Endothelial cell (in vitro differentiated cells): ENCODE measurements at regions not wholly inside any gene's neighbourhood (a gene's known extent, or its start where the extent isn't known, plus 50 kb on each side); places are given as distances from the start of the nearest gene placed in this dataset.
"Not testable (repeated sequence)": the region's sequence is repeated elsewhere in the genome, so short reads cannot be mapped to it uniquely, and the experiment has no call there.

Experiments
- DNase-seq: peaks from one replicate; pipeline ENCODE4 v3.0.0; 2021; ENCODE audit warnings: low spot score
- H3K27ac Mint-ChIP-seq: one replicate; pipeline ENCODE4 v1.8.0; 2021; ENCODE audit warnings: mixed read lengths, inconsistent platforms; ENCODE audit not compliant: unreplicated experiment
- H3K27me3 Mint-ChIP-seq: one replicate; pipeline ENCODE4 v1.8.0; 2021; ENCODE audit warnings: mild to moderate bottlenecking, moderate library complexity, mixed read lengths, inconsistent platforms; ENCODE audit not compliant: unreplicated experiment
- H3K36me3 Mint-ChIP-seq: one replicate; pipeline ENCODE4 v1.8.0; 2021; ENCODE audit warnings: mild to moderate bottlenecking, low read depth, mixed read lengths, inconsistent platforms; ENCODE audit not compliant: unreplicated experiment
- H3K4me1 Mint-ChIP-seq: one replicate; pipeline ENCODE4 v1.8.0; 2021; ENCODE audit warnings: mild to moderate bottlenecking, mixed read lengths, inconsistent platforms; ENCODE audit not compliant: unreplicated experiment
- H3K4me3 Mint-ChIP-seq: one replicate; pipeline ENCODE4 v1.8.0; 2021; ENCODE audit warnings: mild to moderate bottlenecking, mixed read lengths, inconsistent platforms; ENCODE audit not compliant: unreplicated experiment
- H3K9me3 Mint-ChIP-seq: one replicate; pipeline ENCODE4 v1.8.0; 2021; ENCODE audit warnings: mixed read lengths, inconsistent platforms; ENCODE audit not compliant: unreplicated experiment
- TF ChIP-seq, protein P1 (sequence below): fragments of 200-600 bp; sonication (generic); IDR thresholded peaks from one replicate; pipeline ENCODE4 v1.5.0; 2021; ENCODE audit warnings: antibody characterized with exemption; ENCODE audit not compliant: unreplicated experiment

DNA sequence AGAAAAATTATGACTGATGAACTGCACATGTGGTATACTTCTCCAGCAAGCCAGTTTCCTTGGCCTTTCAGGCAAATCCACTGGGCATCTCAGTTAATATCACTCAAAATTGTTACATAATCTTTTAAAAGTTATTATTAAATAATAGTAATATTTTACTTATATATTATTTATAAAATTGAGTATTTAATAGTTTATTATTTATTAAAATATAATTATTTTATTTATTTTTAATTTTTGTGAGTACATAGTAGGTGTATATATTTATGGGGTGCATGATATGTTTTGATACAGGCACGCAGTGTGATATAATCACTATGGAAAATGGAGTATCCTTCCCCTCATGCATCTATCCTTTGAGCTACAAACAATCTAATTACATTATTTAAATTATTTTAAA, 384.1 kb upstream of the LRFN5 start:
- H3K4me3 Mint-ChIP-seq: no peak overlapping the region
- H3K27me3 Mint-ChIP-seq: no peaks in the 10 kb centered on the region
- H3K36me3 Mint-ChIP-seq: no peaks in the 10 kb centered on the region
- TF ChIP-seq, protein P1, sequence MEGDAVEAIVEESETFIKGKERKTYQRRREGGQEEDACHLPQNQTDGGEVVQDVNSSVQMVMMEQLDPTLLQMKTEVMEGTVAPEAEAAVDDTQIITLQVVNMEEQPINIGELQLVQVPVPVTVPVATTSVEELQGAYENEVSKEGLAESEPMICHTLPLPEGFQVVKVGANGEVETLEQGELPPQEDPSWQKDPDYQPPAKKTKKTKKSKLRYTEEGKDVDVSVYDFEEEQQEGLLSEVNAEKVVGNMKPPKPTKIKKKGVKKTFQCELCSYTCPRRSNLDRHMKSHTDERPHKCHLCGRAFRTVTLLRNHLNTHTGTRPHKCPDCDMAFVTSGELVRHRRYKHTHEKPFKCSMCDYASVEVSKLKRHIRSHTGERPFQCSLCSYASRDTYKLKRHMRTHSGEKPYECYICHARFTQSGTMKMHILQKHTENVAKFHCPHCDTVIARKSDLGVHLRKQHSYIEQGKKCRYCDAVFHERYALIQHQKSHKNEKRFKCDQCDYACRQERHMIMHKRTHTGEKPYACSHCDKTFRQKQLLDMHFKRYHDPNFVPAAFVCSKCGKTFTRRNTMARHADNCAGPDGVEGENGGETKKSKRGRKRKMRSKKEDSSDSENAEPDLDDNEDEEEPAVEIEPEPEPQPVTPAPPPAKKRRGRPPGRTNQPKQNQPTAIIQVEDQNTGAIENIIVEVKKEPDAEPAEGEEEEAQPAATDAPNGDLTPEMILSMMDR: no peak
- H3K27ac Mint-ChIP-seq: no peak overlapping the region
- no peak for DNase-seq
- H3K9me3 Mint-ChIP-seq: no peaks in the 10 kb centered on the region
- H3K4me1 Mint-ChIP-seq: no peaks in the 10 kb centered on the region

DNA sequence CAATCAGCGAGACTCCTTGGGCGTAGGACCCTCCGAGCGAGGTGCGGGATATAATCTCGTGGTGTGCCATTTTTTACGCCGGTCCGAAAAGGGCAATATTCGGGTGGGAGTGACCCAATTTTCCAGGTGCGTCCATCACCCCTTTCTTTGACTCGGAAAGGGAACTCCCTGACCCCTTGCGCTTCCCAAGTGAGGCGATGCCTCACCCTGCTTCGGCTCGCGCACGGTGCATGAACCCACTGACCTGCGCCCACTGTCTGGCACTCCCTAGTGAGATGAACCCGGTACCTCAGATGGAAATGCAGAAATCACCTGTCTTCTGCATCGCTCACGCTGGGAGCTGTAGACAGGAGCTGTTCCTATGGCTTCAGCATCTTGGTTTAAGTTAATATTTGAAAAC, 391.7 kb upstream of the LRFN5 start:
- H3K4me3 Mint-ChIP-seq, H3K9me3 Mint-ChIP-seq, H3K27me3 Mint-ChIP-seq, H3K36me3 Mint-ChIP-seq, H3K4me1 Mint-ChIP-seq, DNase-seq, H3K27ac Mint-ChIP-seq: not testable (repeated sequence)

DNA sequence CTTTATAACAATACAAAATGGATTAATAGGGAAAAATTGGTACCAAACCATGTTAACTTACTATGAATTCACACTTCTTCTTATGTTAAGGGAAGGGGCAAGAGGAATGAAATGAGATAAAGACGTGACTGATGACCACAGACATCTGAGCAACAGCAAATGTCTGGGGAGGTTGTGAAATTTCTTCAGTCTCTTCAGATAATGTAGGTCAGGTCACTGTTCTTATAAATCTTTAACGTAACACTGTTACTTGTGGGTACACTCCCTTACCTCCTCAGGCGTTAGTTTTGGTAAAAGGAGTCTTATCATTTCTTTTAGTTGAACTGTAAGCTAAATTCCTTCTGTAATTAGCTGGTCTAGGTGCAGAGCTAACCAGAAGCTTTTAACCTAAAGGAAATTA, 405.0 kb upstream of the LRFN5 start:
- H3K9me3 Mint-ChIP-seq: no peaks in the 10 kb centered on the region
- DNase-seq: no peak
- no peaks in the 10 kb centered on the region for H3K27me3 Mint-ChIP-seq
- H3K36me3 Mint-ChIP-seq: no peaks in the 10 kb centered on the region
- peaks cover 2% of the 10 kb centered on the region for H3K4me1 Mint-ChIP-seq
- no peak overlapping the region for H3K4me3 Mint-ChIP-seq
- H3K27ac Mint-ChIP-seq: no peak overlapping the region
- TF ChIP-seq, protein P1: no peak

DNA sequence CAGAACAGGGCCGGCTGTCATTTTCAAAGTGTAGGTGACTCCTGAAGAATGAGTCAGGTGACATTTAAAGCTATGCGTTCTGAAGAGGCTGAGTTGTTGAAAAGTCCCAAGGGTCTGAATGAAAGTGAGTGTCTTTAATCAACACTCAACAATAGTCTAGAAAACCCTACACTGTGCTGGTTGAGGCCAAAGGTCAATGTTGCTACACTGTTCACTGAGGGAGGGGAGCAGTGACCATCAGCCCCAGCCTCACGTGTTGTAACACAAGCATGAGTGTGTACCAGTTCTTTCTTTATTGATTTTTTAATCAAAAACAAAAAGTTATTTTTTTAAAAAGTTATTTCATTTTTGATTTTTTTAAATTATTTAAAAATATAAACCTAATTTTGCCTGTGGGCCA, 418.8 kb upstream of the LRFN5 start:
- Mint-ChIP-seq H3K4me1 (no peaks in the 10 kb centered on the region), H3K27ac (no peak overlapping the region), H3K4me3 (no peak overlapping the region), H3K27me3 (no peaks in the 10 kb centered on the region), H3K36me3 (no peaks in the 10 kb centered on the region), H3K9me3 (no peaks in the 10 kb centered on the region)
- no peak for DNase-seq
- TF ChIP-seq, protein P1: no peak

DNA sequence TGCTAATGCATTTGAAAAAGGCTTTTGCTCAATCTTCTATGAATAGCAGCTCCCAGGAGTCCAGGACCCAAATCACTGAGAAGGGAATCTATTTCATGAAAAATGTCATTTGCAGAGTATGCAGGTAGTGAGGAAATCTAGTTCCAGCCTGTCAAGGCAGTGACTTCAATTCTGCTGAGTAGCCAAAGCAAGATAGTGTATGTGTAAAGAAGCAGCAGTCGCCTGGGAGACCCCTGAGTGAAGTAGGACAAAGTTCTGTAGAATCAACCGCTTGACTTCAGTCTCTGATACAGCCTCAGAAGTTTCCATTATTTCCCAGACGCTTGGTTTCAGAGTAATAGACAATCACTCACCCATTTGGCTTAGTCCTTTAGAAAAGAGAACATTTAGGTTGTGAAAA, 435.6 kb upstream of the LRFN5 start:
- Mint-ChIP-seq H3K27ac (no peak overlapping the region), H3K27me3 (no peaks in the 10 kb centered on the region), H3K36me3 (no peaks in the 10 kb centered on the region), H3K4me3 (no peak overlapping the region), H3K9me3 (no peaks in the 10 kb centered on the region), H3K4me1 (no peaks in the 10 kb centered on the region)
- no peak for DNase-seq
- TF ChIP-seq, protein P1: no peak

DNA sequence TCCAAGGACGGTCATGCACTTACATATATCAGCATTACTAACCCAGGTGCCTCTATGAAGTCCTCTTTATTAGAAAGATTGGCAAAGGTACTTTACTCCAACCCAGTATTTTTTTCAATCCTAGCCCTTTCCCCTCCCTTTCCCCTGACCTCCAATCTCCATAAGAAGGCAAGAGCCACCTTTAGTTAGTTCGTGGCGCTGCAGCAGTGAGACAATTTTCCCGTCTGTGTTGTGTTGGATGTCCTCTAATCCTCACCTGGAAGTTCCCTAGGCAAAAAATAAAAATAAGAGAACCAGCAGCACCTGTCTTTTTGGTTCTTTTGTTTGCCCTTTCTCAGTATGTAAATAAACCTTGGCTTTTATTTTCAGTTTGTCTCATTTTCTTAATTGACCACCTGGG, 439.6 kb upstream of the LRFN5 start:
- TF ChIP-seq, protein P1: no peak
- no peaks in the 10 kb centered on the region for H3K9me3 Mint-ChIP-seq
- no peak overlapping the region for H3K4me3 Mint-ChIP-seq
- no peak for DNase-seq
- H3K4me1 Mint-ChIP-seq: no peaks in the 10 kb centered on the region
- H3K27me3 Mint-ChIP-seq: no peaks in the 10 kb centered on the region
- no peaks in the 10 kb centered on the region for H3K36me3 Mint-ChIP-seq
- no peak overlapping the region for H3K27ac Mint-ChIP-seq
